GM12892 (cell line): ENCODE measurements at regions not wholly inside any gene's neighbourhood (a gene's known extent, or its start where the extent isn't known, plus 50 kb on each side); places are given as distances from the start of the nearest gene placed in this dataset.

ENCODE experiments used
- POLR2A ChIP-seq: IDR thresholded peaks from 2 replicates; pipeline ENCODE4 v1.6.1; 2011; ENCODE audit warnings: low read depth, low read length, control low read depth
- POLR2AphosphoS5 ChIP-seq: IDR thresholded peaks from 2 replicates; pipeline ENCODE4 v1.6.1; 2011; ENCODE audit warnings: low read depth, low read length, control low read depth
- TAF1 ChIP-seq: IDR thresholded peaks from 2 replicates; pipeline ENCODE4 v1.6.1; 2011; ENCODE audit warnings: low read depth, mild to moderate bottlenecking, control low read depth, low read length, borderline replicate concordance

- no peak for TF ChIP-seq TAF1
- no peak for TF ChIP-seq POLR2A
- no peak for TF ChIP-seq POLR2AphosphoS5
Observed at GRCh38 chr2:147288131-147288530, 556.7 kb upstream of the ACVR2A start.
